ENCODE measurements at regions not wholly inside any gene's neighbourhood (a gene's known extent, or its start where the extent isn't known, plus 50 kb on each side); places are given as distances from the start of the nearest gene placed in this dataset.
"Not testable (repeated sequence)": the region's sequence is repeated elsewhere in the genome, so short reads cannot be mapped to it uniquely, and the experiment has no call there.

DNA sequence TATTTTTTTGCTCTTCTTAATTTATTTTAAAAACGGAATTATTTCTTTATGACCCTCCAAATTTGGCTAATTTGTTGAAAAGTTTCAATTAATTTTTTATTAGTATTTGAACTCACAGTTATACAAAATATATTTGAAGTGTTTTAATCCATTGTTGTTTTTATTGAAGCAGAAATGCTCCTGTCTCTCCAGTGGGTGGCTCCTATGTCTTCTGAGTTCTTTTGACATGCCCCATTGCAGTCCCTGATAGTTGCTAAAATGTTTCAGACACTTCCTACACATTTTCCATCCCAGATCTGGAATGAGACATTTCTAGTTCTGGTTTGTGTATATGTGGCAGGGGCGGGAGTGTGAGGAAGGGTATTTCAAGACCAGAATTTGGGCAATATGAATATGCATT lies 579.4 kb upstream of the PRR20A start:
- no peak for DNase-seq

DNA sequence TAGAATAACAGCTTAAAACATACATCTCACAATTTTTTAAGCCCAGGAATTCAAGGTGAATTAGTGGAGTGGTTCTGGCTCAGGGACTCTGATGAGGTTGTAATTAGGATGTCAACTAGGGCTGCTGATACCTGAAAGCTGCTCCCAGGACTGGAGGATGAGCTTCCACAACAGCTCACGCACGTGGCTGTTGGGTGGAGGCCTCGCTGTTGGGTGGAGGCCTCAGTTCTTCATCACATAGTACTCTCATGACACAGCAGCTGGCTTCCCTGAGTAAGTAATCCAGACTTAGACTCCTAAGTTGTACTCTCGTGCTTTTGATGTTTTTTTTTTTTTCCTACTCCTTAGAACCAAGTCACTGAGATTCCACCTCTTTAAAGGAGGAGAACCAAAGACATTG lies 577.1 kb upstream of the PRR20A start:
- DNase-seq, result no peak

DNA sequence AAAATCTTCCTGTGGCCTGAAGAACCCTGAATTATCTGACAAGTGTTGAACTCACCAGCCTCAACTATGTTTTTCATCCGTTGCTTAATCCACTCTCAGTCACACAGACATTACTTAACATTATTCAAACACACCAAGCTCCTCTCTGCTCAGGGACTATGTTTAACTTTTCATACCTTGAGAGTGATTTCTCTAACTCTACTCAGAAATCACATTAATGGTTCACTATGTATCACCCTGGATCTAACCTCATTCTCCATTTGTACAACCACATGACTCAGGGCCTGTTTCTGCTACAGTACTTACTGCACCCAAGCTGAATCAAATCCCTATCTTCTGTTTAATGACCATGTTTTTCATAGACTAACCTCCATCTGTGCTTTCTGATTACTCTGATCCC lies 553.7 kb upstream of the PRR20A start:
- DNase-seq, result no peak

DNA sequence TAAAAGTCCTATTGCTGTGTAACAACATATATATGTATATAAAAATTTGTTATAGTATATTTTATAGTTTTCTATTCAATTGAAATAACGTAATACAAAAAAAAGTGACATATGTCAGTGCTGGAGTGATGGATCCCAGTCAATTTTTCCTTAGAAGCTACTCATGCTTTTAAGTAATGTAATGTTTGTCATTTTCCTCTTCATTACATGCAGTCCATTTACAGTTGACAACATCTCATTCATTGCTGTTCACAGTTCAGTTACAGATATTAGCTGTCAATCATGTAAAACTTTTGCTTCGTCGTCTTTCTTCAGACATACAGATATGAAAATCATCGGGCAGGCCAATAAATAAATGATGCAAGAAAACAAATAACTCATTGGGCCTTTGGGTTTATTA lies 525.1 kb upstream of the PRR20A start:
- DNase-seq, result no peak

- no peak for DNase-seq
Observed at GRCh38 chr13:56622840-56623239, 517.9 kb upstream of the PRR20A start.

DNA sequence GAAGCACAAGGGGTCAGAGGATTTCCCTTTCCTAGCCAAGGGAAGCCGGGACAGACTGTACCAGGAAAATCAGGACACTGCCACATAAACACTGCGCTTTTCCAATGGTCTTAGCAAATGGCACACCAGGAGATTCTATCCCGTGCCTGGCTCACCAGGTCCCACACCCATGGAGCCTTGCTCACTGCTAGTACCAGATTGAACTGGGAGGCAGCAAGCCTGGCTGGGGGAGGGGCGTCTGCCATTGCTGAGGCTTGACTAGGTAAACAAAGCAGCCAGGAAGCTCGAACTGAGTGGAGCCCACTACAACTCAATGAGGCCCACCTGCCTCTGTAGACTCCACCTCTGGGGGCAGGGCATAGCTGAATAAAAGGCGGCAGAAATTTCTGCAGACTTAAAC lies 511.8 kb upstream of the PRR20A start:
- not testable (repeated sequence) for DNase-seq

DNA sequence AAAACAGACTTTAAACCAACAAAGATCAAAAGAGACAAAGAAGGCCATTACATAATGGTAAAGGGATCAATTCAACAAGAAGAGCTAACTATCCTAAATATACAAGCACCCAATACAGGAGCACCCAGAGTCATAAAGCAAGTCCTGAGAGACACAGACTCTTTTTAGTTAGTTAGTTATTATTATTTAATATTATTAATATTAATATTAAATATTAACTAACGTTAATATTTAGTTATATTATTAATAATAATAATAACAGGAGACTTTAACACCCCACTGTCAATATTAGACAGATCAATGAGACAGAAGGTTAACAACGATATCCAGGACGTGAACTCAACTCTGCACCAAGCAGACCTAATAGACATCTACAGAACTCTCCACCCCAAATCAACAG lies 509.7 kb upstream of the PRR20A start:
- not testable (repeated sequence) for DNase-seq

DNA sequence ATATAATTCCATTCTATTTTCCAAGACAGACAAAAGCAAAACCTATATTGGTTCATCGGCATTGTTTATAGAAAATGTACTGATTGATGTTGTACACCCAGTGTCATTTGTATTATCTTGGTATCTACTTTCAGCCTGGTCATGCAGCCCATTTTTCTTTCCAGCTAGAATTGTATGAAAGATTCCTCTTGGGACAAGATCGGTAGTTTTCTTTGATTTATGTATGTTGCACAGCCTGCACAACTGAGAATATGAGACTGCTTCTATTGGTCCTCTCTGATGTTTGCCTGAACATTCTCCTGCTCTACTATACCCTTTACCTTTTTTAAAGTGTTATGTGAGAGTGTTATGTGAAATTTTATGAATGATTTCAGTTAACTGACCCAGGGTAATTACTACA lies 487.7 kb upstream of the PRR20A start:
- no peak for DNase-seq

DNA sequence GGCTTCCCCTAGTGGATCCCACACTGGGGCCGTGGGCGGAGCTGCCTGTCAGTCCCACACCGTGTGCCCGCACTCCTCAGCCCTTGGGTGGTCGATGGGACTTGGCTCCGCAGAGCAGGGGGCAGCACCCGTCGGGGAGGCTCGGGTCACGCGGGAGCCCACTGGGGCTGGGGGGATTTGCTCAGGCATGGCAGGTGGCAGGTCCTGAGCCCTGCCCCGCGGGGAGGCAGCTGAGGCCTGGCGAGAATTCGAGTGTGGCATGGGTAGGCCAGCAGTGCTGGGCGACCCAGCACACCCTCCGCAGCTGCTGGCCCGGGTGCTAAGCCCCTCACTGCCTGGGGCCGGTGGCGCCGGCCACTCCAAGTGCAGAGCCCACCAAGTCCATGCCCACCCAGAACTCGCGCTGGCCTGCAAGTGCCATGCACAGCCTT lies 481.7 kb upstream of the PRR20A start:
- no peak for DNase-seq

GRCh38 chr13:56670563-56670962 lies 470.2 kb upstream of the PRR20A start:
- no peak for DNase-seq

DNA sequence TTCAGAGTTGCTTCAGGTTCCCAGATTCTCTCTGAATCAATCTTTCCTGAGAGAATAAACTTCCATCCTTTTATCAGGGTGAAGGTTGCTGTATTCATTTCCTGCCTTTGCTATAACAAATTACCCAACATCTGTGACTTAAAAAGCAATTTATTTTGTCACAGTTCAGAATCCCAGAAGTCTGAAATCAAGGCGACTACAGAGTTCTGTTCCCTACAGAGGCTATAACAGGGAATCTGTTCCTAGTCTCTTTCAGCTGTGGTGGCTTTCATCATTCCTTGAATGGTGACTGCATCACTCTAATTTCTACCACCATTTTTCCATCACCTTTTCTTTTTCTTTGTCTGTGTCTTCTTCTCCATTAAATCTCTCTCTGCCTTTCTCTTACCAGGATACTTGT lies 459.3 kb upstream of the PRR20A start:
- DNase-seq, result no peak

GRCh38 chr13:56687131-56687530 lies 453.6 kb upstream of the PRR20A start:
- no peak for DNase-seq

DNA sequence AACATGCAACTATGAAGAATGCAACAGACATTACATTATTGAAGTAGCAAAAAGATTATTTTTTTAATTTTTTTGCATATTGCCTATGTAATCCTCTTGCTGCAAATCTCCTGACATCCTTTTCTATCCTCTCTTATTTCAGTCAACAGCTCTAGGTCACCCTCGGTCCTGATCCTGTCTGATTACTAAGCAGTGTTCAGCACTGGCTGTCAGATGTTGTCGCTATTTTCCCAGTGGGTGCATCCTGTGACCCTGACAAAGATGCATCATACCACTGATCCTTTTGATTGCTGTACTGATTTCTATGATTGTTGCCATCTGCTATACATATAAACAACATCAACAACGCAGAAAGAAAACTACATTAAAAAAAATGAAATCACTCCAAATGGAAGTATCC lies 443.7 kb upstream of the PRR20A start:
- DNase-seq, result no peak

DNA sequence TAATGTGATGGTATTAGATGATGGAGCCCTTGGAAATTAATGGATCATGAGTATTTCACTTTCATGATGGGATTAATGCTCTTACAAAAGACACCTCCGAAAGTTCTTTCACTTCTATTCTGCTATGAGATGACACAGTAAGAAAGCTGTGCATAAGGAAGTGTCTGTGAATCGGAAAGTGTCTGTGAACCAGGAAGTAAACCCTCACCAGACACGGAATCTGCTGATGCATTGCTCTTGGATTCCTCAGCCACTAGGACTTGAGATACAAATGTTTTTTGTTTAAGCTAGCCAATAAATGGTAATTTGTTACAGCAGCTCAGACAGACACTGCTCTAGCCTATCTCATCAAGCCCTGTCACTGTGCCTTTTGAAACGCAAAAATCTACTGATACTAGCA lies 440.4 kb upstream of the PRR20A start:
- DNase-seq, result no peak

GRCh38 chr13:56706485-56706884 lies 434.2 kb upstream of the PRR20A start:
- no peak for DNase-seq

DNA sequence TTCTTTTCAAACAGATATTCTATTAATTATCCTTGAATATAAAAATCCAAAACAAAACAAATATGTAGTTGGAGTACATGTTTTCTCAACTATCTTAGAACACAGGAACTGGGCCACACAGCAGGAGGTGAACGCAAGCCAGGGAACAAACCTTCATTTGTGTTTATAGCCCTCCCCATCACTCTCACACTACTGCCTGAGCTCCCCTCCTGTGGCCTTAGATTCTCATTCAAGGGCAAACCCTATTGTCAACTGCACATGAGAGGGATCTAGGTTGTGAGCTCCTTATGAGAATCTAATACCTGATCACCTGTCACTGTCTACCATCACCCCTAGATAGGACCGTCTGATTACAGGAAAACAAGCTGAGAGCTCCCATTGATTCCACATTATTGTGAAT lies 427.1 kb upstream of the PRR20A start:
- DNase-seq, result no peak

GRCh38 chr13:56718791-56719190 lies 421.9 kb upstream of the PRR20A start:
- DNase-seq, result no peak

DNA sequence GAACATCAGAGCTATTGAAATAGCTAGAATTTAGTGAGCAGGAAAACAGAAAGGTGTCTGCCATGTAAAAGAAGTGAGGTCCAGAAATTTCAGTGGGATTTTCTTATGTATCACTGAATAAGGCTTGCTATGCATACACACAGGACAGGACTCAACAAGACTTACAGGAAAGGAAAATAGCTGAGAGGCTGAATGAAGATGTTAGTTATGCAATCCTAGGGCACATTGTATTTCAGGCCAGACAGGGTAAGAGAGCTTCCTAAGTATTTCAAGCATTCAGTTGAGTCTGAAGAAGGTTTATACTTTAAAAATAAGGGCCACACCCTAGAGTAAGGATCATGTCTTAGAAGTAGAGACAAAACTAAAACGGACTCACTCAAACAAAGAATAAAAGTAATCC lies 419.9 kb upstream of the PRR20A start:
- no peak for DNase-seq

GRCh38 chr13:56735537-56735942 lies 405.2 kb upstream of the PRR20A start:
- DNase-seq, result no peak

DNA sequence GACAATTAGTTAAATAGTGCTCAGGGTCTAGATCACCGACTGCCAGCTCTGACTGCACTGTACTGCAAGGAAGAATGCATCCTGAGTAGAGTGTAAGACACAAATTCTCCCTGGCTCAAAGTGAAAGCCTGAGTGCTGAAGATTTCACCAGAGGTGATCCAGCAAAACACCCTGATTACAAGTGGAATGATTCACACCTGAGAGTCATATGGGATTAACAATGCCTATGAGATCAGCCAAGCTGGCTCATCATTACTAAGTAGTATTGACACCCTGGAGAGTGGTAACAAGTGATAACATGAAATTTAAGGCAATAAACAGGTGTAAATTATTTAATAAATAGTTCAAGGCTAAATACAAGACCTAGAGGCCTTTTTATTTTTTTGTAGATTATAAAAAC lies 403.8 kb upstream of the PRR20A start:
- DNase-seq, result no peak

DNA sequence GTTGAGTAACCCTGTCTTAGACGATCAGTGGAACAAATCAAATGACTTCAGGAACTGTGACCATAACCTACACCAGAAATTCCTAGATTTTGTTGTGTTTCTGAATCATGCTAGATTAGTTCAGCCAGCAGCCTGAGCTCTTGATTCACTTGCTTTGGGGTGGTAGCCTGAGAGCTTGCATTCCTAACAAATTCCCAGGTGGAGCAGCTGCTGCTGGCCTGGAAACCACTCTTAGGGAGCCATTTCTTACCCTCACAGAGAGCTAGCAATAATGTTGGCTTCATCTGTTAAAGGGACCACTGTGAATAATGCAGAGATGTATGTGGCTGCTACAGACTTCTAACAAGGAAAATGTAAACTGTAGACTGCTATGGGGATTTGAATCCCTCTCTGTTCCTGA lies 388.1 kb upstream of the PRR20A start:
- no peak for DNase-seq

DNA sequence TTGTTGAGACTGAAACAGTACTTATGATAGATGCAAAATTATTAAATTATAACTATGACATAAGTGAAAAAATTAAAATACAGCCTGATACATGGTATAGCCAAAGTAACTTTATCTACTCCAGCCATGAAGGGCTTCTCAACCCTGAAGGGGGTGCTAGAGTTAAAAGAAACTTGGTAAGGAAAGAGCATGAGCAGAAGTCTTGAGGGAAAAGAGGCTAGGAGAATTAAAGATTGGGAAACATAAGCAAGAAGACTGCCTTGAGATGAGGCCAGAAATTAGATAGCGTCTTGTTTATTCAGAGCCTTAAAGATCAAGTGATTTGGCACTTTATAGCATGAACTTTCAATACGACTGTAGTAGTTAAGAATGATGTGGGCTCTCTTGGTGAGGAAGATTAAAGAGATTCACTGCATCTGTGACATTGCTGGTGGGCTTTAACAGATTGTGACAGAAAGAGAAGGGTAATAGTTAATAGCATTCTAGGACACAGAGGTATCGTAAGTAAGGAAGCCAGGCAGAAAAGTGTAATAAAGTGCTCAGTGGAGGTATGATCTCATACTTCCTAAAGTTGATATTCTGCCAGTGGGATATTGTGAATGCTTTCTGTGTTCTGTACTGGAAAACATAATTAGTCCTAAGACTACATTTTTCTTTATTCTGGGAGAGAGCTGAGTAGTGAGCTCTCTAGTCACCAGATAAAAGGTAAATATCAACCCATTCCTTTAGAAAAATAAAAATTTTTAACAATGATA lies 385.4 kb upstream of the PRR20A start:
- DNase-seq, result no peak

DNA sequence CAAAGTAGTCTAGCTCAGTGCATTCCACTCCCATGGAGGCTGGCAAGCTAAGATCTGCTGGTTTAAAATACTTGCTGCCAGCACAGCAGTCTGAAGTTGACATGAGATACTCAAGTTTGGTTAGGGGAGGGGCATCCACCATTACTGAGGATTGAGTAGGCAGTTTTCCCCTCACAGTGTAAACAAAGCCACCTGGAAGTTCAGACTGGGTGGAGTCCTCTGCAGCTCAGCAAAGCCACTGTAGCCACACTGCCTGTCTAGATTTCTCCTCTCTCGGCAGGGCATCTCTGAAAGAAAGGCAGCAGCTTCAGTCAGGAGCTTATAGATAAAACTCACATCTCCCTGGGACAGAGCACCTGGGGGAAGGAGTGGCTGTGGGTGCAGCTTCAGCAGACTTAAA lies 377.4 kb upstream of the PRR20A start:
- not testable (repeated sequence) for DNase-seq

DNA sequence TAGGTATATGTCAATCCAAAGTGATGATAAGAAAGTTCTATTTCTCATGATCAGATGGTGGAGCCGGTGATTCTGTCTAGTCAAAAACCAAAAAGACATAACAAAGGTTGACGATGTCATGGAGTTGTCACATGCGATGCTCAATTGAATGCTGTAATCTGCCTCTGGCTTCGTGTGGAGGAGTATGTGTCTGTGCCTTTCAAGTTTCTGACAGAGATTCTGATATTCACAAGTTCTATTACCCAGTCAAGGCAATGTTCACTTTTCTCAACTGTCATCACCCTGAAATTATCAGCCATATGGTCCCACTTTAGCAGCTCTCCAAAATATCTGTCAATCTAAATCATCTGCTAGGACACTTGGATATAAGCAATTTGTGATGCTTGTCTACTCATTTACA lies 367.6 kb upstream of the PRR20A start:
- DNase-seq, result no peak

DNA sequence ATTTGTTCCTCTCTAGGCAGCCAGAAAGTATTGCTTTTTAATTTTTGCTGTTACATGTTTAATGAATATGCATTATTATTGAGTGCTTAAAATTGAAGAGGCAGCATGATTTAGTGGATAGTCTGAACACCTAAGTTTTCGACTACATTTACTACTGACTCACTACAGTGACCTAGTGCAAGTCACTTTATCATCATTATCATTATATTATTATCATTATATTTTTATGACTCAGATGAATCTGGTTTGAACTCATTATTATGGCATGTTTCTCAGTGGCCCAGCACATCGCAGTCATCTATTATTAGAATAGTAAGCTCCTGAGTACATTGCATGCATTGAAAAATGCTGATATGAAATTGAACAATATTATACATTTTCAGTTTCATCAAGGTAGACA lies 351.2 kb upstream of the PRR20A start:
- DNase-seq, result no peak

- DNase-seq, result no peak
Observed at GRCh38 chr13:56837161-56837560, 303.6 kb upstream of the PRR20A start.

Measured in NCI-H2029 treated with DMSO at 0.1 percent for 48 hours (cell line).